Choroid plexus epithelial cell (primary cell): ENCODE measurements at regions not wholly inside any gene's neighbourhood (a gene's known extent, or its start where the extent isn't known, plus 50 kb on each side); places are given as distances from the start of the nearest gene placed in this dataset.
A peak's percentile ranks its signal among the peaks of the same experiment; 100 is the strongest.
"Not testable (repeated sequence)": the region's sequence is repeated elsewhere in the genome, so short reads cannot be mapped to it uniquely, and the experiment has no call there.

Experiments
- DNase-seq: peaks from one replicate; pipeline ENCODE4 v3.0.0-alpha.2; 2010; ENCODE audit warnings: low read depth
- H3K4me3 ChIP-seq: 2 replicates; pipeline ENCODE4 v1.5.1; 2011; ENCODE audit warnings: low read depth, mild to moderate bottlenecking, control low read depth, low read length, moderate library complexity
- CTCF ChIP-seq: conservative IDR thresholded peaks from 2 replicates; pipeline ENCODE4 v1.5.1; 2011; ENCODE audit warnings: low read depth, mild to moderate bottlenecking, control low read depth, inconsistent platforms, low read length, moderate library complexity

- peak; percentile 40 for DNase-seq
- H3K4me3 ChIP-seq: no peak overlapping the region
- TF ChIP-seq CTCF: no peak
Measured at GRCh38 chr13:80921541-80921940, 580.6 kb upstream of the SPRY2 start.

GRCh38 chr13:80906860-80907259 is 565.9 kb upstream of the SPRY2 start:
- H3K4me3 ChIP-seq: no peak overlapping the region
- no peak for TF ChIP-seq CTCF
- DNase-seq: no peak

GRCh38 chr13:80904386-80904785 is 563.5 kb upstream of the SPRY2 start:
- TF ChIP-seq CTCF: no peak
- DNase-seq: no peak
- H3K4me3 ChIP-seq: no peak overlapping the region

GRCh38 chr13:80903911-80904310 is 563.0 kb upstream of the SPRY2 start:
- TF ChIP-seq CTCF: no peak
- H3K4me3 ChIP-seq: no peak overlapping the region
- DNase-seq: peak; percentile 45

GRCh38 chr13:80901530-80901929 is 560.6 kb upstream of the SPRY2 start:
- no peak overlapping the region for H3K4me3 ChIP-seq
- no peak for TF ChIP-seq CTCF
- DNase-seq: no peak

GRCh38 chr13:80901111-80901510 is 560.2 kb upstream of the SPRY2 start:
- peak; percentile 20 for DNase-seq
- no peak overlapping the region for H3K4me3 ChIP-seq
- no peak for TF ChIP-seq CTCF

- no peak for TF ChIP-seq CTCF
- no peak for DNase-seq
- no peak overlapping the region for H3K4me3 ChIP-seq
Measured at GRCh38 chr13:80900561-80900960, 559.6 kb upstream of the SPRY2 start.

GRCh38 chr13:80897641-80898040 is 556.7 kb upstream of the SPRY2 start:
- DNase-seq: not testable (repeated sequence)

More at GRCh38 chr13:80897641-80898040, 556.7 kb upstream of the SPRY2 start:
- H3K4me3 ChIP-seq: not testable (repeated sequence)
